GM12892 (cell line): ENCODE measurements at regions not wholly inside any gene's neighbourhood (a gene's known extent, or its start where the extent isn't known, plus 50 kb on each side); places are given as distances from the start of the nearest gene placed in this dataset.

Experiments used
- POLR2A ChIP-seq: IDR thresholded peaks from 2 replicates; pipeline ENCODE4 v1.6.1; 2011; ENCODE audit warnings: low read depth, low read length, control low read depth
- POLR2AphosphoS5 ChIP-seq: IDR thresholded peaks from 2 replicates; pipeline ENCODE4 v1.6.1; 2011; ENCODE audit warnings: low read depth, low read length, control low read depth
- TAF1 ChIP-seq: IDR thresholded peaks from 2 replicates; pipeline ENCODE4 v1.6.1; 2011; ENCODE audit warnings: low read depth, mild to moderate bottlenecking, control low read depth, low read length, borderline replicate concordance

GRCh38 chr11:34809191-34810106 is 106.7 kb downstream of the APIP start:
- TF ChIP-seq POLR2A (no peak), POLR2AphosphoS5 (no peak), TAF1 (no peak)
